ENCODE measurements at regions not wholly inside any gene's neighbourhood (a gene's known extent, or its start where the extent isn't known, plus 50 kb on each side); places are given as distances from the start of the nearest gene placed in this dataset.

DNA sequence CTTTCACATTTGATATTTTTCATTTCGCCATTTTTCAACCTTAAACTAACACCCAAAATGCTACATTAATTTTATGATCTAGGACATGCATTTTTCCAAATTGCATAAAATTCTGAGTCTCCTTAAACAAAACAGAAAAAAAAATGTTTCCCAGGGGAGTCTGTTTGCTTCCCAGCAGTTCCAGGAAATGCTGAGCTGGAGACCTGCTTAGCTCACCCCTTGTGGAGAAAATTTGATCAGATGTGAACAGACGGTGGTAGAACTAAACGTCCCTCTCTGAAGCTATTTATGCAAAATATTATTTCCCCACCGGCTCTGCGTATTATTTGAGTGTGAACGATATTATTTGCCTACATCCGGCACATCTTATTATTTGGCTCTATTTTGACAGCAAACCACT, 74.9 kb upstream of the AGAP1 start:
- TF ChIP-seq FOXM1 (IDR thresholded peaks at IDR 0.05; ENCODE audit: borderline replicate concordance) = no peak
- TF ChIP-seq BHLHE40 (IDR thresholded peaks at IDR 0.05; ENCODE audit: borderline replicate concordance) = no peak
- TF ChIP-seq FOXK2 (IDR thresholded peaks at IDR 0.05) = no peak
- no peak for TF ChIP-seq FOXA1 (IDR thresholded peaks at IDR 0.05)

All from HEK293T (cell line).